Kidney (tissue), 13 donors: ENCODE measurements at regions not wholly inside any gene's neighbourhood (a gene's known extent, or its start where the extent isn't known, plus 50 kb on each side); places are given as distances from the start of the nearest gene placed in this dataset.

Experiments
- DNase-seq, 5 donors: peaks; one replicate each; pipeline ENCODE4 v3.0.0-alpha.2; 2013 to 2020
- FAIRE-seq: peaks from 2 replicates; lab custom pipeline; 2012; peaks lifted over from hg19 to GRCh38; lab: Jason Lieb, UNC
- H3K27ac ChIP-seq, 2 donors: one replicate each; pipeline ENCODE4 v1.7.0; 2013; ENCODE audit warnings: low read depth in 2 of 2, low read length in 2 of 2, inconsistent platforms in 1 of 2
- H3K27me3 ChIP-seq: one replicate; pipeline ENCODE4 v1.7.1; 2013; ENCODE audit warnings: low read length, inconsistent platforms; ENCODE audit not compliant: control insufficient read depth, insufficient read depth
- H3K36me3 ChIP-seq, 3 donors: one replicate each; pipeline versions ENCODE4 v1.7.0 to v1.7.1; 2013; ENCODE audit warnings: low read length in 3 of 3, control low read depth in 1 of 3, inconsistent platforms in 1 of 3; ENCODE audit not compliant: insufficient read depth in 3 of 3, control insufficient read depth in 2 of 3
- H3K4me1 ChIP-seq, 3 donors: one replicate each; pipeline versions ENCODE4 v1.7.0 to v1.7.1; 2013; ENCODE audit warnings: low read length in 3 of 3, inconsistent platforms in 1 of 3, low read depth in 1 of 3; ENCODE audit not compliant: control insufficient read depth in 2 of 3, insufficient read depth in 2 of 3
- H3K4me3 ChIP-seq, 3 donors: one replicate each; pipeline versions ENCODE4 v1.7.0 to v1.8.1; 2013; ENCODE audit warnings: low read length in 3 of 3, control low read depth in 1 of 3, inconsistent platforms in 1 of 3
- H3K9ac ChIP-seq, 3 donors: one replicate each; pipeline versions ENCODE4 v1.7.0 to v1.7.1; 2013; ENCODE audit warnings: low read length in 3 of 3, control low read depth in 1 of 3, inconsistent platforms in 1 of 3
- H3K9me3 ChIP-seq, 3 donors: one replicate each; pipeline versions ENCODE4 v1.7.0 to v1.7.1; 2013; ENCODE audit warnings: low read length in 3 of 3, control low read depth in 1 of 3, inconsistent platforms in 1 of 3; ENCODE audit not compliant: control insufficient read depth in 2 of 3, insufficient read depth in 1 of 3
- CTCF ChIP-seq: IDR thresholded peaks from 3 replicates; pipeline ENCODE4 v1.5.1; 2012; ENCODE audit warnings: mild to moderate bottlenecking, moderate library complexity, borderline replicate concordance; ENCODE audit not compliant: insufficient read depth; ENCODE audit errors: extremely low read depth
- intact Hi-C: fragments of 100-400 bp; cut with DNase I; formaldehyde crosslinking; loops from one replicate; pipeline ENCODE4 v1.11.1; 2022
- donor health status: control.
- donor health status: control.
- donor health status: control.
- donor health status: control.
- donor health status: control.
- donor health status: DM: yes; HTN: yes; CAD: no.
- donor health status: Normal renal cell carcinoma (clear cell type).

GRCh38 chr5:26518065-26518464, 520.3 kb downstream of the CDH9 start:
- DNase-seq (no peak), FAIRE-seq (no peak)
- intact Hi-C loops: no loop called here
- H3K4me1 ChIP-seq: no peaks in the 10 kb centered on the region
- H3K4me3 ChIP-seq: no peak overlapping the region
- no peaks in the 10 kb centered on the region for H3K27me3 ChIP-seq
- TF ChIP-seq CTCF: no peak
- H3K9me3 ChIP-seq: no peaks in the 10 kb centered on the region
- H3K9ac ChIP-seq: no peak overlapping the region
- H3K36me3 ChIP-seq: no peaks in the 10 kb centered on the region
- no peak overlapping the region for H3K27ac ChIP-seq

- no peak for TF ChIP-seq CTCF
- no peaks in the 10 kb centered on the region for H3K9me3 ChIP-seq
- FAIRE-seq (no peak), DNase-seq (no peak)
- H3K4me3 ChIP-seq: no peak overlapping the region
- no peaks in the 10 kb centered on the region for H3K27me3 ChIP-seq
- no peaks in the 10 kb centered on the region for H3K36me3 ChIP-seq
- no peak overlapping the region for H3K9ac ChIP-seq
- no peak overlapping the region for H3K27ac ChIP-seq
- no peaks in the 10 kb centered on the region for H3K4me1 ChIP-seq
- intact Hi-C loops: no loop called here
Measured at GRCh38 chr5:26498972-26499371, 539.4 kb downstream of the CDH9 start.

GRCh38 chr5:26495437-26495836, 542.9 kb downstream of the CDH9 start:
- Histone ChIP-seq H3K27ac (no peak overlapping the region), H3K4me3 (no peak overlapping the region), H3K27me3 (no peaks in the 10 kb centered on the region), H3K9ac (no peak overlapping the region), H3K36me3 (no peaks in the 10 kb centered on the region), H3K9me3 (peaks cover 0 to 6% (median 0%) of the 10 kb centered on the region in 3 donors), H3K4me1 (no peaks in the 10 kb centered on the region)
- FAIRE-seq (no peak), DNase-seq (no peak)
- TF ChIP-seq CTCF: no peak
- intact Hi-C loops: no loop called here

- no peak for TF ChIP-seq CTCF
- Histone ChIP-seq H3K4me3 (no peak overlapping the region), H3K9ac (no peak overlapping the region), H3K27ac (no peak overlapping the region), H3K4me1 (no peaks in the 10 kb centered on the region), H3K27me3 (no peaks in the 10 kb centered on the region), H3K36me3 (no peaks in the 10 kb centered on the region), H3K9me3 (peaks cover 0 to 6% (median 0%) of the 10 kb centered on the region in 3 donors)
- DNase-seq (no peak), FAIRE-seq (no peak)
- intact Hi-C loops: no loop called here
Measured at GRCh38 chr5:26492906-26493459, 545.4 kb downstream of the CDH9 start.
